ENCODE measurements at regions not wholly inside any gene's neighbourhood (a gene's known extent, or its start where the extent isn't known, plus 50 kb on each side); places are given as distances from the start of the nearest gene placed in this dataset.

DNA sequence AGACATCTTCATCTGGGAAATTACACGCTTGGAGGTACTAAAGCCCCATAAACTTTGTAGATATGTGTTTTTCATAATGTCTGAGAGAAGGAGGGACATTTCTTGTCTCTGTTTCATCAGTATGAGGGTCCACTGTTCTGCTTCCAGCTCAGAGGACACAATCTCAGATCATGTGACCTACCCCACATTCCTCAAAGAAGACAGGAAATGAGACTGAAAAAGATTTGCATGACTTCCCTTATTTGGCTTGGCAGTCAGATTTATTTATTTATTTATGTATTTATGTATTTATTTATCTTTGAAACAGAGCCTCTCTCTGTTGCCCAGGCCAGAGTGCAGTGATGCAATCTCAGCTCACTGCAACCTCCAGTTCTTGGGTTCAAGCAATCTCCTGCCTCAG is 463.7 kb upstream of the RGPD4 start:
- H3K9me2 ChIP-seq (ENCODE audit: insufficient read depth, low read length) = no peaks in the 10 kb centered on the region
- no peak overlapping the region for H3K4me3 ChIP-seq (ENCODE audit: low read length)
- no peak overlapping the region for H3K9ac ChIP-seq (ENCODE audit: low read length)
- H2AFZ ChIP-seq (ENCODE audit: low read depth, low read length) = no peak overlapping the region
- no peaks in the 10 kb centered on the region for H3F3A ChIP-seq (ENCODE audit: insufficient read depth, low read length, poor library complexity, severe bottlenecking)
- no peaks in the 10 kb centered on the region for H3K27me3 ChIP-seq (ENCODE audit: insufficient read depth, low read depth, low read length)
- H4K20me1 ChIP-seq (ENCODE audit: insufficient read depth) = no peaks in the 10 kb centered on the region
- TF ChIP-seq SMC3 (conservative IDR thresholded peaks at IDR 0.05; ENCODE audit: poor library complexity) = no peak
- no peak overlapping the region for H3K4me2 ChIP-seq (ENCODE audit: low read length)
- no peaks in the 10 kb centered on the region for H3K36me3 ChIP-seq (ENCODE audit: insufficient read depth, low read length)
- H3K9me3 ChIP-seq (ENCODE audit: low read length) = no peaks in the 10 kb centered on the region
- no peak overlapping the region for H3K27ac ChIP-seq (ENCODE audit: low read length)
- no peaks in the 10 kb centered on the region for H3K79me2 ChIP-seq (replicated peaks; ENCODE audit: insufficient read depth, low read length)

DNA sequence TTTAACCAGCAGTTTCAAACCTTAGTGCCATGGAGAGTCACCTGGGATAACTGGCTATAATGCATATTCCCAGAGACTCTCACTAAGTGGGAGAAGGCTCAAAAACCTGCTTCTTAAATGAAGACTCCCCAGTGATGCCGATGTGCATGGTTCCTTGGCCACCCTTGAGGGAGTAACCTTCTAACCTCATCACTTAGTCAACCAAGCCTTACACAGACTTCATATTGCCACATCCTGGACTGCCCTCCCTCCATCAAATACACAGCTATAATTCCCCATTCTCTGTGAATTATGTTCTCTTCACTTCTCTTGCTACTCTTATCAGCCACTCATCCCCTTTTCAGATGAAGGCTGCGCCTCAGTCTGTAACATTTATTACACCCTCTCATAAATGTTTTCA is 462.9 kb upstream of the RGPD4 start:
- H3K9me2 ChIP-seq (ENCODE audit: insufficient read depth, low read length) = no peaks in the 10 kb centered on the region
- H3K4me3 ChIP-seq (ENCODE audit: low read length) = no peak overlapping the region
- no peaks in the 10 kb centered on the region for H4K20me1 ChIP-seq (ENCODE audit: insufficient read depth)
- H3K27me3 ChIP-seq (ENCODE audit: insufficient read depth, low read depth, low read length) = no peaks in the 10 kb centered on the region
- no peak overlapping the region for H3K4me2 ChIP-seq (ENCODE audit: low read length)
- no peaks in the 10 kb centered on the region for H3K9me3 ChIP-seq (ENCODE audit: low read length)
- TF ChIP-seq TAF1 (IDR thresholded peaks at IDR 0.05; ENCODE audit: low read depth) = no peak
- no peak for TF ChIP-seq RAD21 (conservative IDR thresholded peaks at IDR 0.05)
- no peak for TF ChIP-seq EZH2 (IDR thresholded peaks at IDR 0.05; ENCODE audit: borderline replicate concordance, insufficient read depth, low read length, poor library complexity, severe bottlenecking)
- no peak overlapping the region for H3K9ac ChIP-seq (ENCODE audit: low read length)
- H3K79me2 ChIP-seq (replicated peaks; ENCODE audit: insufficient read depth, low read length) = no peaks in the 10 kb centered on the region
- H3F3A ChIP-seq (ENCODE audit: insufficient read depth, low read length, poor library complexity, severe bottlenecking) = no peaks in the 10 kb centered on the region
- no peak overlapping the region for H2AFZ ChIP-seq (ENCODE audit: low read depth, low read length)
- no peak overlapping the region for H3K27ac ChIP-seq (ENCODE audit: low read length)
- H3K36me3 ChIP-seq (ENCODE audit: insufficient read depth, low read length) = no peaks in the 10 kb centered on the region

- H3F3A ChIP-seq (ENCODE audit: insufficient read depth, low read length, poor library complexity, severe bottlenecking) = no peaks in the 10 kb centered on the region
- no peak overlapping the region for H3K27ac ChIP-seq (ENCODE audit: low read length)
- no peak overlapping the region for H3K4me3 ChIP-seq (ENCODE audit: low read length)
- H3K36me3 ChIP-seq (ENCODE audit: insufficient read depth, low read length) = no peaks in the 10 kb centered on the region
- H3K9me3 ChIP-seq (ENCODE audit: low read length) = no peaks in the 10 kb centered on the region
- no peak overlapping the region for H2AFZ ChIP-seq (ENCODE audit: low read depth, low read length)
- H3K27me3 ChIP-seq (ENCODE audit: insufficient read depth, low read depth, low read length) = no peaks in the 10 kb centered on the region
- no peak overlapping the region for H3K9ac ChIP-seq (ENCODE audit: low read length)
- no peaks in the 10 kb centered on the region for H4K20me1 ChIP-seq (ENCODE audit: insufficient read depth)
- no peak for TF ChIP-seq REST (IDR thresholded peaks at IDR 0.05; ENCODE audit: borderline replicate concordance)
- TF ChIP-seq, protein P1, sequence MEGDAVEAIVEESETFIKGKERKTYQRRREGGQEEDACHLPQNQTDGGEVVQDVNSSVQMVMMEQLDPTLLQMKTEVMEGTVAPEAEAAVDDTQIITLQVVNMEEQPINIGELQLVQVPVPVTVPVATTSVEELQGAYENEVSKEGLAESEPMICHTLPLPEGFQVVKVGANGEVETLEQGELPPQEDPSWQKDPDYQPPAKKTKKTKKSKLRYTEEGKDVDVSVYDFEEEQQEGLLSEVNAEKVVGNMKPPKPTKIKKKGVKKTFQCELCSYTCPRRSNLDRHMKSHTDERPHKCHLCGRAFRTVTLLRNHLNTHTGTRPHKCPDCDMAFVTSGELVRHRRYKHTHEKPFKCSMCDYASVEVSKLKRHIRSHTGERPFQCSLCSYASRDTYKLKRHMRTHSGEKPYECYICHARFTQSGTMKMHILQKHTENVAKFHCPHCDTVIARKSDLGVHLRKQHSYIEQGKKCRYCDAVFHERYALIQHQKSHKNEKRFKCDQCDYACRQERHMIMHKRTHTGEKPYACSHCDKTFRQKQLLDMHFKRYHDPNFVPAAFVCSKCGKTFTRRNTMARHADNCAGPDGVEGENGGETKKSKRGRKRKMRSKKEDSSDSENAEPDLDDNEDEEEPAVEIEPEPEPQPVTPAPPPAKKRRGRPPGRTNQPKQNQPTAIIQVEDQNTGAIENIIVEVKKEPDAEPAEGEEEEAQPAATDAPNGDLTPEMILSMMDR (IDR thresholded peaks at IDR 0.05; ENCODE audit: poor library complexity, severe bottlenecking) = no peak
- no peak for TF ChIP-seq RAD21 (conservative IDR thresholded peaks at IDR 0.05)
- no peak for TF ChIP-seq POLR2AphosphoS5 (IDR thresholded peaks at IDR 0.05)
- TF ChIP-seq EP300 (conservative IDR thresholded peaks at IDR 0.05; ENCODE audit: poor library complexity, severe bottlenecking) = no peak
- TF ChIP-seq MXI1 (conservative IDR thresholded peaks at IDR 0.05; ENCODE audit: poor library complexity, severe bottlenecking) = no peak
- TF ChIP-seq TAF1 (IDR thresholded peaks at IDR 0.05; ENCODE audit: low read depth) = no peak
- no peak for TF ChIP-seq EZH2 (IDR thresholded peaks at IDR 0.05; ENCODE audit: borderline replicate concordance, insufficient read depth, low read length, poor library complexity, severe bottlenecking)
- no peak for TF ChIP-seq SMC3 (conservative IDR thresholded peaks at IDR 0.05; ENCODE audit: poor library complexity)
- H3K9me2 ChIP-seq (ENCODE audit: insufficient read depth, low read length) = no peaks in the 10 kb centered on the region
- H3K4me2 ChIP-seq (ENCODE audit: low read length) = no peak overlapping the region
- H3K79me2 ChIP-seq (replicated peaks; ENCODE audit: insufficient read depth, low read length) = no peaks in the 10 kb centered on the region
These were observed 462.2 kb upstream of the RGPD4 start for GRCh38 chr2:107364361-107364950.
